GM19463 (cell line): ENCODE measurements at regions not wholly inside any gene's neighbourhood (a gene's known extent, or its start where the extent isn't known, plus 50 kb on each side); places are given as distances from the start of the nearest gene placed in this dataset.

ENCODE experiments used
- ATAC-seq: cut with Tn5 transposase; IDR thresholded peaks from one replicate; pipeline ENCODE4 v1.9.1; 2021; ENCODE audit warnings: mild to moderate bottlenecking, moderate library complexity; ENCODE audit not compliant: unreplicated experiment

DNA sequence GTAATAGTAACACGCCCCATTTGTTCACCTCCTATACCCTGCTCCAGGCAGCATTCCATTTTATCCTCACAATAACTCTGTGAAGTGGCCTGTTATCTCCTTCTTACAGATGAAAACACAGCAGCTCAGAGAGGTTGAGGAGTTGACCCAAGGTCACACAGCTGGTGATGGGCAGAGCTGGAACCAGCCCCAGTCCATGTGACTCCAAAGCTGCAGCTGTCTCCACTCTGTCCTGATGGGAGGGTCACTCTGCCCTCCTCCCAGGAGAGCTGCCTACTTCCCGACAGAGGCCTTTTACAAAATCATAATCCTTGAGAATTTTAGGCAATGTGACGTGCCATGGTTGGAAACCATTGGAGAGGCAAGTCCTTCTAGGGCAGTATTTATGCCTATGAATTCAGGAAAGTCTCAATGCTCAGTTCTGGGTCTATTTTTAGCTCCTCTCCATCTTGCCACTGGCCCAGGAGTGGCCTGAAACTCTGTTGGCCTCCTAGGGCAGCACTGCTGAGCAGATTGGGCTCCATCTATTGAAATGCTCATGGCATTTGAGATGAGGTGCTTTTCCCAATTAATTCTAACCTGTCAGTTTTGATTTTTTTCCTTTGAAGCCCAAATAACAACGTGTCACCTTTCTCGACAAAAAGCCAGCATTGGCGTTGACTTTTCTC is 50.1 kb upstream of the KCNK12 start:
- no peak for ATAC-seq
